ENCODE measurements at regions not wholly inside any gene's neighbourhood (a gene's known extent, or its start where the extent isn't known, plus 50 kb on each side); places are given as distances from the start of the nearest gene placed in this dataset.

- no peaks in the 10 kb centered on the region for H3K4me1 ChIP-seq (ENCODE audit: control insufficient read depth, insufficient read depth, low read length, poor library complexity, severe bottlenecking)
- no CpG with 5 or more reads among the region's 1 CpG for WGBS, 2 experiments (ENCODE audit: insufficient coverage in 2 of 2)
- H3K27ac ChIP-seq (ENCODE audit: low read depth, low read length, severe bottlenecking): no peak overlapping the region
- no peak overlapping the region for H3K4me3 ChIP-seq (ENCODE audit: extremely low read depth, insufficient read depth, low read length, poor library complexity, severe bottlenecking)
- no peaks in the 10 kb centered on the region for H3K9me3 ChIP-seq (ENCODE audit: control insufficient read depth, low read length)
- H3K36me3 ChIP-seq (ENCODE audit: control insufficient read depth, insufficient read depth, low read length): no peaks in the 10 kb centered on the region
Measured at GRCh38 chr4:81746773-81747172, 275.1 kb upstream of the RASGEF1B start.

DNA sequence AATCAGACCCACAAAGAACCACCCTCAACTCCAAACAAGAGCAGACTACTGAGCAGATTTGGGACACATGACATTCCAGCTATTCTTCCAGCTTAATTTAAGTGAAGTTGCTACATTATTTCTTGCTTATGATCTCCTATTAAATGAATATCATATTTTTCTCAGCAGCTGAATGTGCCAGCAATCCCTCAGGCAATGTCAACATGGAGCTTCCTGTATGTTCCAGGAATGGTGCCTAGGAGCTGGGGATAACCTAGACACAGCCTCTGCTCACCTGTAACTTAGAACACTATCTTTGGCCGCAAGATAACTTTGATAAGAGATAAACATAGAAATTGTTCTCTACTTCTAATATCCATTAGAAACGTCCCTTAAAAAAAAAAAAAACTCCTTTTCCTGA is 274.4 kb upstream of the RASGEF1B start:
- WGBS, 2 experiments (ENCODE audit: insufficient coverage in 2 of 2): no CpG with 5 or more reads among the region's 2 CpGs
- Histone ChIP-seq H3K4me3 (ENCODE audit: extremely low read depth, insufficient read depth, low read length, poor library complexity, severe bottlenecking) (no peak overlapping the region), H3K9me3 (ENCODE audit: control insufficient read depth, low read length) (no peaks in the 10 kb centered on the region), H3K4me1 (ENCODE audit: control insufficient read depth, insufficient read depth, low read length, poor library complexity, severe bottlenecking) (no peaks in the 10 kb centered on the region), H3K36me3 (ENCODE audit: control insufficient read depth, insufficient read depth, low read length) (no peaks in the 10 kb centered on the region), H3K27ac (ENCODE audit: low read depth, low read length, severe bottlenecking) (no peak overlapping the region)

- Histone ChIP-seq H3K4me3 (ENCODE audit: extremely low read depth, insufficient read depth, low read length, poor library complexity, severe bottlenecking) (no peak overlapping the region), H3K4me1 (ENCODE audit: control insufficient read depth, insufficient read depth, low read length, poor library complexity, severe bottlenecking) (no peaks in the 10 kb centered on the region), H3K9me3 (ENCODE audit: control insufficient read depth, low read length) (no peaks in the 10 kb centered on the region), H3K27ac (ENCODE audit: low read depth, low read length, severe bottlenecking) (no peak overlapping the region), H3K36me3 (ENCODE audit: control insufficient read depth, insufficient read depth, low read length) (no peaks in the 10 kb centered on the region)
- WGBS, 2 experiments (ENCODE audit: insufficient coverage in 2 of 2): 70 to 100% methylated on average over 1 to 2 of the region's 3 CpGs
Measured at GRCh38 chr4:81745050-81745449, 273.3 kb upstream of the RASGEF1B start.

DNA sequence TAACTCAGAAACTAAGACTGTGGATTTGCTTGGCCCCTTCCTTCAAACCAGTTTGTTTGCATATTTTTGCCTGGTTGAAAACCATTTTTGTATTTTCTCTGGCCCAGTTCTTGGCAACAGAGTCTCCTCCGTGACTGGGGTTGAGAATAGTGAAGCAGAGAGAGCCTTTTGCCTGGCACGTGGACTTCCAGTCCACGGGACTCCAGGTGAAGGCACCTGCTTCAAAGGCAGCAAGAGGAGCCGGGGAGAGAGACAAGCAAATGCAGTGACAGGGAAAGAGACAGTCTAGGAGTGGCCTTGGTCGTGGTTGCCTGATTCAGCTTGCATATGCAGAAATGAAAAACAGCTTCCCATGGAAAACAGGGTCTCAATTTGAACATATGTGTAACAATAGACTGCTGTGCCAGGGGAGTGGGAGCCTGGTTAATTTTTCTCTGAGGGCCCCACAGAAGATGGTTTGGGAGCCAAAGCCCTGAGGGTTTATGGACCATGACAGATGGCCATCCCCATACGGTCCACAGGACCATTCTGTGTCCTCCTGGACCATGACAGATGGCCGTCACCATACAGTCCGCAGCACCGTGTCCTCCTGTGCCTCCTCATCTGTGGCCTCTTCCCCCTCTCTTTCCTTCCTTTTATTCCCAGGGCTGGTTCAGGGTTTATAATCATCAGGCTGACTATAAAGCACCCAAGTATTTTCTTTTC is 272.2 kb upstream of the RASGEF1B start:
- no peak overlapping the region for H3K27ac ChIP-seq (ENCODE audit: low read depth, low read length, severe bottlenecking)
- no peaks in the 10 kb centered on the region for H3K9me3 ChIP-seq (ENCODE audit: control insufficient read depth, low read length)
- no peak overlapping the region for H3K4me3 ChIP-seq (ENCODE audit: extremely low read depth, insufficient read depth, low read length, poor library complexity, severe bottlenecking)
- 90 to 93% methylated on average over 9 of the region's 9 CpGs for WGBS, 2 experiments (ENCODE audit: insufficient coverage in 2 of 2)
- H3K36me3 ChIP-seq (ENCODE audit: control insufficient read depth, insufficient read depth, low read length): no peaks in the 10 kb centered on the region
- H3K4me1 ChIP-seq (ENCODE audit: control insufficient read depth, insufficient read depth, low read length, poor library complexity, severe bottlenecking): no peaks in the 10 kb centered on the region

- Histone ChIP-seq H3K4me3 (ENCODE audit: extremely low read depth, insufficient read depth, low read length, poor library complexity, severe bottlenecking) (no peak overlapping the region), H3K9me3 (ENCODE audit: control insufficient read depth, low read length) (no peaks in the 10 kb centered on the region), H3K27ac (ENCODE audit: low read depth, low read length, severe bottlenecking) (no peak overlapping the region), H3K36me3 (ENCODE audit: control insufficient read depth, insufficient read depth, low read length) (no peaks in the 10 kb centered on the region), H3K4me1 (ENCODE audit: control insufficient read depth, insufficient read depth, low read length, poor library complexity, severe bottlenecking) (no peaks in the 10 kb centered on the region)
Measured at GRCh38 chr4:81740487-81740886, 268.8 kb upstream of the RASGEF1B start.

GRCh38 chr4:81738891-81739290 is 267.2 kb upstream of the RASGEF1B start:
- Histone ChIP-seq H3K4me3 (ENCODE audit: extremely low read depth, insufficient read depth, low read length, poor library complexity, severe bottlenecking) (no peak overlapping the region), H3K4me1 (ENCODE audit: control insufficient read depth, insufficient read depth, low read length, poor library complexity, severe bottlenecking) (no peaks in the 10 kb centered on the region), H3K9me3 (ENCODE audit: control insufficient read depth, low read length) (no peaks in the 10 kb centered on the region), H3K36me3 (ENCODE audit: control insufficient read depth, insufficient read depth, low read length) (no peaks in the 10 kb centered on the region), H3K27ac (ENCODE audit: low read depth, low read length, severe bottlenecking) (no peak overlapping the region)

- 76 to 92% methylated on average over 2 of the region's 2 CpGs for WGBS, 2 experiments (ENCODE audit: insufficient coverage in 2 of 2)
- no peak overlapping the region for H3K27ac ChIP-seq (ENCODE audit: low read depth, low read length, severe bottlenecking)
- H3K36me3 ChIP-seq (ENCODE audit: control insufficient read depth, insufficient read depth, low read length): no peaks in the 10 kb centered on the region
- H3K4me3 ChIP-seq (ENCODE audit: extremely low read depth, insufficient read depth, low read length, poor library complexity, severe bottlenecking): no peak overlapping the region
- no peaks in the 10 kb centered on the region for H3K4me1 ChIP-seq (ENCODE audit: control insufficient read depth, insufficient read depth, low read length, poor library complexity, severe bottlenecking)
- no peaks in the 10 kb centered on the region for H3K9me3 ChIP-seq (ENCODE audit: control insufficient read depth, low read length)
Measured at GRCh38 chr4:81737865-81738559, 266.3 kb upstream of the RASGEF1B start.

- WGBS, 2 experiments (ENCODE audit: insufficient coverage in 2 of 2): 80% methylated on average over 1 to 2 of the region's 2 CpGs
- Histone ChIP-seq H3K36me3 (ENCODE audit: control insufficient read depth, insufficient read depth, low read length) (no peaks in the 10 kb centered on the region), H3K4me1 (ENCODE audit: control insufficient read depth, insufficient read depth, low read length, poor library complexity, severe bottlenecking) (no peaks in the 10 kb centered on the region), H3K27ac (ENCODE audit: low read depth, low read length, severe bottlenecking) (no peak overlapping the region), H3K4me3 (ENCODE audit: extremely low read depth, insufficient read depth, low read length, poor library complexity, severe bottlenecking) (no peak overlapping the region), H3K9me3 (ENCODE audit: control insufficient read depth, low read length) (no peaks in the 10 kb centered on the region)
Measured at GRCh38 chr4:81736324-81736723, 264.6 kb upstream of the RASGEF1B start.

- H3K36me3 ChIP-seq (ENCODE audit: control insufficient read depth, insufficient read depth, low read length): no peaks in the 10 kb centered on the region
- 71 to 100% methylated on average over 1 of the region's 1 CpG for WGBS, 2 experiments (ENCODE audit: insufficient coverage in 2 of 2)
- no peak overlapping the region for H3K27ac ChIP-seq (ENCODE audit: low read depth, low read length, severe bottlenecking)
- no peaks in the 10 kb centered on the region for H3K9me3 ChIP-seq (ENCODE audit: control insufficient read depth, low read length)
- H3K4me3 ChIP-seq (ENCODE audit: extremely low read depth, insufficient read depth, low read length, poor library complexity, severe bottlenecking): no peak overlapping the region
- H3K4me1 ChIP-seq (ENCODE audit: control insufficient read depth, insufficient read depth, low read length, poor library complexity, severe bottlenecking): no peaks in the 10 kb centered on the region
Measured at GRCh38 chr4:81732980-81733379, 261.3 kb upstream of the RASGEF1B start.

DNA sequence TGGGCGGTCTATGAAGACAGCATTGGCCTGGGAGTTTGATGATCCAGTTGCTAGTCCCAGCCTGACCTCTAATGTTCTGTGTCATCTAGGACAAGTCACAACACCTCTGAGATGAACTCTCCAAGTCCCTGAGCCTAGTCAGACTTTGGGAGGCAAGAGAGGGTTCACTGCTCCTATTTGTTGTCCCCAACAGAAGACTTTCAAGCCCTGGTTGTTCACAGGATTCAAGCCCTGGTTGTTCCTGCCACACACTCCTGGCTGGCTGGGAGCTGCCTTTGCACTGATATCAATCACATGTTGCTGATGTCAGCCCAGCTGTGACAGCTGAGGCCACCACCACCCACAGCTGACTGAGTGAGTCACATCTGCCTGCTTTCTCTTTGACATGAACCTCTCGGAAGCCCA is 253.2 kb upstream of the RASGEF1B start:
- Histone ChIP-seq H3K27ac (ENCODE audit: low read depth, low read length, severe bottlenecking) (peak overlapping the region; percentile 77), H3K9me3 (ENCODE audit: control insufficient read depth, low read length) (no peaks in the 10 kb centered on the region), H3K4me3 (ENCODE audit: extremely low read depth, insufficient read depth, low read length, poor library complexity, severe bottlenecking) (no peak overlapping the region), H3K36me3 (ENCODE audit: control insufficient read depth, insufficient read depth, low read length) (no peaks in the 10 kb centered on the region), H3K4me1 (ENCODE audit: control insufficient read depth, insufficient read depth, low read length, poor library complexity, severe bottlenecking) (peaks cover 17% of the 10 kb centered on the region)
- WGBS, 2 experiments (ENCODE audit: insufficient coverage in 2 of 2): 14 to 67% methylated on average over 1 to 2 of the region's 2 CpGs

DNA sequence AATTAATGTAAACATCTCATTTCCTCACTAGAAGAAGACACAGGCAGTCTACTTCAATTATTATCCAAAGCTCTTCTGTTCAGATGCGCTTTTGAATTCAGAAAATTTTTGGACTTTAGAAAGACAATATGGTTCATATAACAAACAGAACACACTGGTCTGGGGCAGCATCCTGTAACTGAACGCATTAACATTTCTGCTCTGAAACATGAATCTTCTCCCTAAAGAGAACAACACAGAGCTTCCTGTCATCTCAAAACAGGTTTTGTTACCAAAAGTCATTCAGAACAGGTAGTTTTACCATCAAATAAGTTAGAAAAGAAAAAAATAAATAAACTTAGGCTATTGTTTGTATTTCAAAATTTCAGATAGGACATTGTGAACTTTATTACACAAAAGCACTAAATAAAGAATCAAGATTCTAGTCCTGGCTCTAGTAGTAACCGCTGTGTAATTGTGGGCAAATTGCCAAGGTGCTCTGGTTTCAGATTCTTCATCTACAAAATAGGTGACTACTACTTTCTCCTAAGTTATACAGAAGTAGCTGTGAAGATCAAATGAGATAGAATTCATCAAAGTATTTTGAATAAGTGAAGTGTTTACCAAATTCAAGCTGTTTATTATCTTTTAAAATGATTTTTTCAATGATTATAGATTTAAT is 252.3 kb upstream of the RASGEF1B start:
- WGBS, 2 experiments (ENCODE audit: insufficient coverage in 2 of 2): 76% methylated on average over 2 of the region's 3 CpGs; no CpG with 5 or more reads in 1 of the 2 experiments
- Histone ChIP-seq H3K27ac (ENCODE audit: low read depth, low read length, severe bottlenecking) (no peak overlapping the region), H3K9me3 (ENCODE audit: control insufficient read depth, low read length) (no peaks in the 10 kb centered on the region), H3K4me3 (ENCODE audit: extremely low read depth, insufficient read depth, low read length, poor library complexity, severe bottlenecking) (no peak overlapping the region), H3K4me1 (ENCODE audit: control insufficient read depth, insufficient read depth, low read length, poor library complexity, severe bottlenecking) (peaks cover 17% of the 10 kb centered on the region), H3K36me3 (ENCODE audit: control insufficient read depth, insufficient read depth, low read length) (no peaks in the 10 kb centered on the region)
